HG03571 (cell line): ENCODE measurements at regions not wholly inside any gene's neighbourhood (a gene's known extent, or its start where the extent isn't known, plus 50 kb on each side); places are given as distances from the start of the nearest gene placed in this dataset.
"Not testable (repeated sequence)": the region's sequence is repeated elsewhere in the genome, so short reads cannot be mapped to it uniquely, and the experiment has no call there.

ENCODE experiments used
- ATAC-seq: cut with Tn5 transposase; IDR thresholded peaks from one replicate; pipeline ENCODE4 v1.9.1; 2021; ENCODE audit not compliant: unreplicated experiment

DNA sequence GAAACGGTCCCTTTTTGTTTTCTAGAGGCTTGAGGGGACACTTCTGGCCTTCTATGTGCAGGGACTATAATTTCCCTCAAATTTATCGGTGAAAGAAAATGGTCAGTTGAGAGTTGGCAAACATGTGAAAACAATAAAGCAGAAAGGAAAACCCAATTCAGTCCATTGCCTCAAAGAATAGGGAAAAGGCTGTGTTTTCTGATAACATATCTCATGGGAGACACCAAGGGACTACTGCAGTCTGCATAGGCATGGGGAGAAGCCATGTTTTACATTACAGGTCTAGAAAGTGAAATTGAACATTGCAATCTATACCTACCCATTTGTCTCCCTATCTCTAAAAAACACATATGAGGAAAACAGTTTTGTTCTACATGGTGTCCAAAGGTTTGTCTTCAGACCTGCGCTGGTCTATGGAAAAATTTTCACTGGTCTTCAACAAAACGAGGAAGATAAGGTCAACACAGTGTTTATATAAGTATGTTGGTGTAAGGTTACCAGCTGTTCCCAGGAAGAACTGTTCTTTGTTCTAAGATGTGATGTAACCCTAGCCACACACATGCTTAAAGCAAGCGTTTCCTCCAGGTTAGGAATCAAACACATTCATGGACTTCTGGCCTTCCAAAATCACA is 179.7 kb downstream of the MREG start:
- no peak for ATAC-seq

DNA sequence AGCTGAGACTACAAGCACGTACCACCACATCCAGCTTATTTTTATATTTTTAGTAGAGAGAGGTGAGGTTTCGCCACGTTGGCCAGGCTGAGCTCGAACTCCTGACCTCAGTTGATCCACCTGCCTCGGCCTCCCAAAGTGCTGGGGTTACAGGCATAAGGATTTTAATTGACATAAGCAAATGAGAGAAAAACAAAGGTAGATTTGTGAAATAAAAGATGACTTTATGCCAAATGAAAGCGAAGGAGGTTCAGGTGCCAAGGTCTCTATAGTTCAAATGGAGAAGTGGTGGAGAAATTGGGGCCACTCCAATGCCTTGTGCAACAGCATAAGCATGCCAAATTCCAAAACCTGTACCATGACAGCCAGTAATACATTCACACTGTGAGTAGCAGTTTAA is 180.6 kb downstream of the MREG start:
- no peak for ATAC-seq

DNA sequence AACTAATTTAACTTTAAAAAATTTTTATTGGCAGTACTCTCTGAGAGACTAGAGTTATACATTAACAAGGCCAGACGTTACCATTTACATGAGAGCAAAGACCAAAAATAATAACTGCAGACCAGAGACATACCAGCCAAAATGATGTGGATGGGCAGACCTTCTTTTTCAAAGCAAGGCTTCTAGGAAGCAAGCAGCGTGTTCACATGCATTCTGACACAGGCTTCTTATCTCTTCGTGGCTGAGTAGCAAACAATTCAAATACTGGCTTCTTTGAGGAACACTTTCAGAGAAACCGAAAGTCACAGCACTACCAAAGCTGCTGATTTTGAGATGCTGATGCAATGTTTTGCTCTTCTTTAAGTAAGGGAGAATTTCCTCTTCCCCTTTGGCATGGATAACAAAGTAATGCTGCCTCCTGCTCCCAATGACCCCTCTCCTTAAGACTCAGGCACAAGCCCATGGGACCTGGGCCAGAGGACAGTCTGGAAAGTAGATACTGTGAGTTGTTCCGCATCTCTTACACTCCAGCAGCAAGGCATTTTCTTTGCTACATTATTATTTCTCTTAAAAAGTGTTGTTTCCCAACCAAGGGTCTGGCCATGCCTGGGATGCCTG is 181.9 kb downstream of the MREG start:
- ATAC-seq, result no peak

DNA sequence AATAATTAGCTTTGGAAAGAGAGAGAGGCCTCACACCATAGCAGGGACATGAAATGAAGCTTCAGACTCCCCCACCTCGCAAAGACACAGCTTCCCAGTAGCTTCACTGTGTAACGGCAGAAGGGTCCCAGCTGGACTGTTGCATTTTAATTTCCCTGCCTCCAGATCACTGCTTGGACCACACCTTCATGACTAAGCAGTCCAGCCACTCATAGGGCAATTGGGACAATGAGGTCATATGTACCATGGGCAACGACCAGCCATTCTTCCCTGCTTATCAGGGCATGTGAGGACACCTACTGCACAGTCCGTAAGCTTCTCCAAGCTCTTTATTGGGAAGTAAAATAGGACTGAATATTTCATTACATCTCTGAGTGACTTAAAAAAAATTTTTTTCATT is 183.0 kb downstream of the MREG start:
- no peak for ATAC-seq

DNA sequence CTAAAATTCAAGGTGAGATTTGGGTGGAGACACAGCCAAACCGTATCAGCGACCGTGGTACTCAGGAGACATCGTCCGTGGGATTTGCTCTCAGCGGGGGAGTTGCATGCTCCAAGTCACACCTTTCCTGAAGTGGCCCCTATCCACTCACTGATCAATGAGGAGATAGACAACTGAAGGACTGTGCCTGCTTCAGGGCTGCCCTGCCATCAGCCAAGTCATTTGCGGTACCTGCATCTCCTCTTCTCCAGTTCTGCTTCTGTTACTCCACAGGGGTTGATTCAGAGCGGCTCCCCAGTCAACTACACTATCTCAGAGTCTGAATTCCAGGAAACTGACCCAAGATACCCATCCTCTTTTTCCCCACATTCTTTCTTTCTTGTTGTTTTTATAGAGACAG is 184.1 kb downstream of the MREG start:
- no peak for ATAC-seq

DNA sequence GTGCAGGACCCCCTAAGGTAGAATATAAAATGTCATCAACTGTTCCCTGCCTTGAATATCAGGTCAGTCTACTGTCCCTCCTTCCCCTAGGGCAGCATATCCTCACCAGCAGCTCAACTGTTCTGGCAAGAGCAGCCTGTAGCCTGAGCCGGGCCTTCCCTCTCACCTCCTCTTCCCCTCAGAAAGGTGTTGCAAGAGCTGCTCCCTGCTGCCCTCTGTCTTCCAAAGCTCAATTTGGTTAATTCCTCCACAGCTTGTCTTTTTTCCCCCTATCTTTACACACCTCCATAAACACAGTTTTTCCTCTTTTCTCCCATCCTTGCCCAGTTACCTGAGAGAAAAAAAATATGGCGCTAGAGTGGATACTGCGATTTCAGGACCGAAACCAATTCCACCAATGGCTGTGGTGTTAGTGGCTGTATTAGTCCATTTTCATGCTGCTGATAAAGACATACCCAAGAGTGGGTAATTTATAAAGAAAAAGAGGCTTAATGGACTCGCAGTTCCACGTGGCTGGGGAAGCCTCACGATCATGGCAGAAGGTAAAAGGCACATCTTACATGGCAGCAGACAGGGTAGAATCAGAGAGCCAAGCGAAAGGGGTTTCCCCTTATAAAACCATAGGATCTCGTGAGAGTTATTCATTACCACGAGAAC is 184.7 kb downstream of the MREG start:
- peak; percentile 82 for ATAC-seq

DNA sequence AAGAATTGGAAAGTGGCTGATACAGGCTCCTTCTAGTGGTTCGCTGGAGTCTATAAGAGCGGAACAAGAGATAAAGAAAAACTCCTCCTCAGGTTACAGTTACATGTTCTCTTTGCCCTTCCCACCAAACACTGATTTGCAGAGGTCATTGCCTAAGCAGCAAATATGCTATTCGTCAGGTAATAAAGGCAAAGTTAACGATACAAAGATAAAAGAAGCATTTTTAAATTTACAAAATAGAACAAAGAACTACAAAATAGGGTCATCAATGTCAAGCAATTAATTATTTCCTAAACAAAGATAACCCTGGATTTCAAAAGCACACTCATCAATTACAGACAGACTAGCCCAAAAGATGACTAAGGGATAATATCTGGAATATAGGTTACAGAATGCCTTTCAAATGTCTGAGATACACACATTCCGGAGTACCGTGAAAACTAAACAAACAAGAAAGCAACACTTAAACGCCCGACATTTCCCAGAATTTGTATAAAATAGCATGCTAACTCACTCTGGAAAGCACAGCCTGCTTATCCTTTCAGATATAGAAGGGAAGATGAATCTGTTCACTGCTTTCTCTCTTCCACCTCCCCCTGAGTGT is 186.4 kb downstream of the MREG start:
- ATAC-seq, result no peak

DNA sequence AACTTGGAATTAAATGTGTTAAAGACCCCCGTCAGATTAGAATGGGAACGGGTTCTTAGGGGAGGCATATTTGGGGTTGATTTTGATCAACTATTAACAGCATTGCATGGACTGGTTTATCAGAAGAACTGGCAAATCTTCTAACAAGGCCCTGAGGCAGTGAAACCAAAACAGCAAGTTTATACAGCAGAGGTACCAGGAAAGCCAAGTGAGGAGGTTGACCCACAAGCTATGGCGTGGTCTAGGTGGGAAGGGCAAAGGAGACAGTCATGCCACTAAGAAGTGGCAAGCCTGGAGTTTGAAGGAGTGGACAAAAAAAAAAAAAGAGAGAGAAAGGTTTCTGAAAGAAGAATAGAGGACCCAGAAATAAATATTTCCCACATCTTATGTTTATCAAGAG is 187.0 kb downstream of the MREG start:
- no peak for ATAC-seq

DNA sequence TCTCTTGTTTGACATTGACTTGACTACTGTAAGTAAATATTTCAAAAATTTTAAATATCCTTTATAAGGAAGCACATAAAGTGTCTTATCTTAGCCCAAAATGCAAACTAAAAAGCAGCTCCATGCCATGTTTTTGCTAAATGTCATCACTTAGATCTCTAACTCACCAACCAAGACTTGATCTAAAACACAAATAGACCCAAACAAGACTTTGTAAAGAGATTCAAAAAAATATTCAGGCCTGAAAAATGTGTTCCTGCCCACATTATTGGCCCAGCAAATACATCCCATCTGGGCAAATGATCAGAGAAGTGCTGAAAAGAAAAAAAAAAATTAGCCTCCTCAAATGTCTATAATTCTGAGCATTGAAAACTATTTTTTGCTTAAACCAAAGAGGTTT is 187.6 kb downstream of the MREG start:
- no peak for ATAC-seq

DNA sequence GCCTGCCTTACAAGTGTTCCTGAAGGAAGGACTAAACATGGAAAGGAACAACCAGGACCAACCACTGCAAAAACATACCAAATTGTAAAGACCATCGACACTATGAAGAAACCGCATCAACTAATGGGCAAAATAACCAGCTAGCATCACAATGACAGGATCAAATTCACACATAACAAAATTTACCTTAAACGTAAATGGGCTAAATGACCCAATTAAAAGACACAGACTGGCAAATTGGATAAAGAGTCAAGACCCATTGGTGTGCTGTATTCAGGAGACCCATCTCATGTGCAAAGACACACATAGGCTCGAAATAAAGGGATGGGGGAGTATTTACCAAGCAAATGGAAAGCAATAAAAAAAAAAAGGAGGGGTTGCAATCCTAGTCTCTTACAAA is 192.1 kb downstream of the MREG start:
- ATAC-seq, result not testable (repeated sequence)

DNA sequence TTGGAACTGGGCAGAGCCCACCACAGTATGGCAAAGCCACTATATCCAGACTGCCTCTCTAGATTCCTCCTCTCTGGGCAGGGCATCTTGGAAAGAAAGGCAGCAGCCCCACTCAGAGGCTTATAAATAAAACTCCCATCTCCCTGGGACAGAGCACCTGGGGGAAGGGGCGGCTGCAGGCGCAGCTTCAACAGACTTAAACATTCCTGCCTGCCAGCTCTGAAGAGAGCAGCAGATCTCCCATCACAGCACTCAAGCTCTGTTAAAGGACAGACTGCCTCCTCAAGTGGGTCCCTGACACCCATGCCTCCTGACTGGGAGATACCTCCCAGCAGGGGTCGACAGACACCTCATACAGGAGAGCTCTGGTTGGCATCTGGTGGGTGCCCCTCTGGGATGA is 193.6 kb downstream of the MREG start:
- ATAC-seq, result not testable (repeated sequence)

DNA sequence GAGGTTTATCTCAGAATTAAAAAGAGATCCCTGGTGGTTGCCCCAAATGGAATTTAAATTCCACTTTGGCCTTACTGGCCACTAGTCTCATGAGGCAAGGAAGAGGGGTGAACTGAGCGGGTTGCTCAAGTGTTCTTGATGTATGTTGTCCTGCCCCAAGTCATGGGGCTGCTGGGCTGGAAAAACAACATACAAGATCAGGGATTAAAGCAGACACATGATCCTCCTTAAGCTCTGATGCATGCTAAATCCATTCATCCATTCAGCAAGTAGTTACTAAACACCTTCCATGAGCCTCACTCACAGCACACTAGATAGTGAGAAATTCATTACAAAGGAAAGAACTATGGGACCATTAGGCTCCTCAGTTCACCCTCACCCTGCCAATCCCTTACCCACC is 196.3 kb downstream of the MREG start:
- no peak for ATAC-seq

DNA sequence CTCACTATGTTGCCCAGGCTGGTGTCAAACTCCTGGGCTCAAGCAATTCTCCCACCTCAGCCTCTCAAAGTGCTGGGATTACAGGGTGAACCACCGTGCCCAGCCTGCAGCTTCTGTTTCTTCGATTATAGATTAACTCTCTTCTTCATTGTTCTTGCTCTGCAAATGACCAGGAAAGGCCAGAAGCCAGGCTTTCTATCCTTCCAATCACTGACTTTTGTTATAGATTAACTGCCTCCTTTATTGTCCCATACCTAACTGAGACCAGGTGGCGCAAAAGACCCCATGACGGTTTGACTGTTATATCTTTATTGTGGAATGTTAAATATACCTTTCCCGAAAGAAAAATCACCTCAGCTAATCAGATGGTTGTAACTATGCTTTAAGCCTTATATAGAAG is 196.9 kb downstream of the MREG start:
- no peak for ATAC-seq

DNA sequence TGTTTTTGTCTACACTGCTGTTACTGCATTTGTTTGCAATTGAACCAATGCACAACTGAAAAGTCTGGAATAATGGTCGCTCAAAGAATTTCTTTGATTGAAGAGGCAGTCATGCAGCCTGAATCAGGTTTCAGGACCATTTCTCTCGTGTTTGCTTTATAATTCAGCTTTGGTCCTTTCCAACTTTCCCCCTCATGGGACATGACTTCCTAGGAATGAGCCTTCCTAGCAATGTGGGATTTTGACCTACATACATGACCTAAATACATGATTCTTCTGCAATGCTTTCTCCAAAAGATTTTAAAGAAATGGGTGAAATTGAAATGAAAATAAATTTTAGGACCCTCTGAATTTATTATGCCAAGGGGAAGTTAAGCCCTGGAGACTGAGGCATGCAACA is 197.4 kb downstream of the MREG start:
- ATAC-seq, result no peak

DNA sequence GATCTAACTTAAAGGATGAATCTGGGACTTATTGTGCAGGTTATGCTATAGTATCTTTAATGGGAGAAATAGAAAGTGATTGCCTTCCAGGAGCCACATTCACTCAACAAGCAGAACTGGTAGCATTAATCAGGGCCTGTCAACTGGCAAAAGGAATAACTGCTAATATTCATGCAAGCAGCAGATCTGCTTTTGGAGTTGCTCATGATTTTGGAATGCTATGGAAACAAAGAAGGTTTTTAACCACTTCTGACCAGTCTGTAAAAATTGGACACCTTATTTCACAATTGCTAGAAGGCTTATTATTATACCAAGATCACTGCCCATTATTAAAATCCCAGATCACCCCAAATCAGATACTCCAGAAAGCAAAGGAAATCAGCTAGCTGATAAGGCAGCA is 200.4 kb downstream of the MREG start:
- no peak for ATAC-seq

DNA sequence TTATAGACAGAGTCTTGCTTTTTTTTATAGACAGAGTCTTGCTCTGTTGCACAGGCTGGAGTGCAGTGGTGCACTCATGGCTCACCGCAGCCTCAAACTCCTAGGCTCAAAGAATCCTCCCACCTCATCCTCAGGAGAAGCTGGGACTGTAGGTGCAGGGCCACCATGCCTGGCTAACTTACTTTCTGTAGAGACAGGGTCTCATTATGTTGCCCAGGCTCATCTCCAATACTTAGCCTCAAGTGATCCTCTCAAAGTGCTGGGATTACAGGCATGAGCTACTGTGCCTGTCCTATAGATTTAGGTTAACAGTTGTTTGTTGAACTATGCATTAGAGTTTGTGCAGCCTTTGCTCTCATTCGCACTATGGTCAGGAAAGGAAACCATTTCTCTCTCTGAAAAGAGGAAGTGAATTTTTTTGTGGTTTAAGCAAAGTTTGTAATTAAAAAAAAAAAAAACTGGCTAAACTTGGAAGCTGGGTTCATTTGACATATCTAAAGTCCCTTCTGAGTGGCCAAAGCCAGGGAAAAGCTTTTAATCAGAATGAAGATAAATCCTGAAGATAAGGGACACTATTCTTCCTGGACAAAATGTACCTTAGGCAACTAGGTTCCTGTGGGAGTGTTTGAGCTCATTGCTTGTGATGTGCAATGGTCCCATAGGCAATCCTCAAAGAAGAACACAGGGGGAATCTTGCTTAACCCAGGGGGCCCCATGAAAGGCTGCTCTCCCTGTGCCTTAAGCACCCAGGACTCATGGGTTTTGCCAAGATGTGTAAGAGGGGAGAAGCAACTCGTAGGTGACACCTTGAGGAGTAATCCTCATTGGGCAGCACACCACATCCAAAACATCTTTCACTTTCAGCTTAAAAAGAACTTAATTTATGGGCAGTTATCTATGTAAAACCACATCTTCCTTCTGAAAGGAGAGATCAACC is 201.7 kb downstream of the MREG start:
- peak; percentile 98 for ATAC-seq

DNA sequence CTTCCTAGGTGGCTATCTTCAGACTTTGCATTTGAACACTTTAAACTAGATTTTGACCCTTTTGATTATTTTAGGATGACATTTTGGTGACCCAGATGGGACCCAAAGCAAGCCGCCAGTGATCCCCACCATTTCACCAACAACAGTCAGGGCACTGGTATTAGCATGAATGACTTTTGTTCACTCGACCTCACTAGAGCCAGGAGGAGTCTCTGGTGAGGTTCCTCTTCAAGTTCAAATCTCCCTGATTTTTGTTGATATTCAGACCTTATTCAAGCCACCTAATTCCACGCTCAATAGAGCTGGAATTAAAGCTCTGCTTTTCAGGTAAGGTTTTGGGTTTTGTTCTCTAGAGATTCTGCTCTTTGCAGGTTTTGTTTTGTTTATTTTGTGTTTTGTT is 202.3 kb downstream of the MREG start:
- ATAC-seq, result peak; percentile 31

DNA sequence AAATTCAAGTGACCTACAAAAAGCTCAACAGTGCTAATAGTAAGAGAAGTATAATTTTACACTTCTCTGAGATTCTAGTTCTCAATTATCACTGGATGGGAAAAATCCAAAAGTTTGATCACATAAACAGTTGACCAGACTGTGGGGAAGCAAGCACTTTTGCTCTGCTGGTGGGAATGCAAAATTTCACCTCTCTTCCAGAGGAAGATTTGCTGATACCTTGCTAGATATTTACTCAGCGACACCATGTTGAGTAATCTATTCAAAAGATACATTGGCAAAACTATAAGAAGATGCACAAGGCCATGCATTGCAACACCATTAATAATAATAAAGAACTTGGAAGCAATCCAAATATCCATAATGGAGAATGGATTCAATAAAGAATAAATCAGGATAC is 204.4 kb downstream of the MREG start:
- ATAC-seq, result no peak

DNA sequence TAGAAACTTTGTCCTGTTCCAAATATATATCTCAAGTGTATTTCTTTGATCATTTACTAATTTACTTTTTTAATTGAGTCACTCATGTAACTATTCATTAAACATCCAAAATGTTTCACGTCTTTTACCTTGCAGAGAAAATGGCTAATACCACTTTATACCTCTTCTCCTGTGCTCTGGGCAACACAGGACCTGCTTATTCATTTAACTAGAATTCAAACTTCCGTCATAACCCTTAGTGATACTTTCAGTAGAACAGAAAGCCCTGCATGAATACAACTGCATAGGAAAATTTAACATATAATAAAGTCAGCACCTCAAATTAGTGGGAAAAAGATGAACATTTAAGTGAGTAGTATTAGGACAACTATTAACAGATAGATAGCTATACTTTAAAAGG is 205.2 kb downstream of the MREG start:
- no peak for ATAC-seq

DNA sequence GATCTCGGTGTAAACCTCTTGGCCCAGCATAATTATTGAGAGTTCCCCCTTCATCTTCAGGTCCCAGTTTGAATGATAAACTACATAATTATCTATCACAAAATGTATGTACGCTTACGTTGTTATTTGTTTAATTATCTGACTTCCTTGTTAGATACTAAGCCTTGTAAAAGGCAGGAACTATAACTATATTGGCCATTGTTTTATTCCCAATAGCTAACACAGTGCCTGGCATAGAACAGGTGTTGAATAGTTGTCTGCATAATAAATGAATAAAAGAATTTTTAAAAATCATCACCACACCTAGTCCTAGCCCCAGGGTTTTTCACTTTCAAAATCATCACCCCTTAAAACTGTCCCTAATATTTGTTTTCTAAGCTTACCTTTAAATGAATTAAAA is 207.9 kb downstream of the MREG start:
- ATAC-seq, result no peak

DNA sequence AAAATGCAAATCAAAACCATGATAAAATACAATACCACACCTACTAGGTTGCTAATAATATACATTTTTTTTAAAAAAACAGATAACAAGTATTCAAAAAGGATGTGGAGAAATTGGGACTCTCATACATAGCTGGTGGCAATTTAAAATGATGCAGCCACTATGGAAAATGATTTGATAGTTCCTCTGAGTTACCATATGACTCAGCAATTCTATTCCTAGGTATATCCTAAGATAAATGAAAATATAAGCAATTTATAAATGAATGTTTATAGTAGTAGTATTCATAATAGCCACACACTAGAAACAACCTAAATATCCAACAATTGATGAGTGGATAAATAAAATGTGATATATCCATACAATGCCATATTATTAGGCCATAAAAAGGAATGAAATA is 210.2 kb downstream of the MREG start:
- ATAC-seq, result no peak
